Amniotic epithelial cell (primary cell): ENCODE measurements at regions not wholly inside any gene's neighbourhood (a gene's known extent, or its start where the extent isn't known, plus 50 kb on each side); places are given as distances from the start of the nearest gene placed in this dataset.
"Not testable (repeated sequence)": the region's sequence is repeated elsewhere in the genome, so short reads cannot be mapped to it uniquely, and the experiment has no call there.

Experiments
- DNase-seq: peaks from one replicate; pipeline ENCODE4 v3.0.0-alpha.2; 2010; ENCODE audit warnings: low read depth

DNA sequence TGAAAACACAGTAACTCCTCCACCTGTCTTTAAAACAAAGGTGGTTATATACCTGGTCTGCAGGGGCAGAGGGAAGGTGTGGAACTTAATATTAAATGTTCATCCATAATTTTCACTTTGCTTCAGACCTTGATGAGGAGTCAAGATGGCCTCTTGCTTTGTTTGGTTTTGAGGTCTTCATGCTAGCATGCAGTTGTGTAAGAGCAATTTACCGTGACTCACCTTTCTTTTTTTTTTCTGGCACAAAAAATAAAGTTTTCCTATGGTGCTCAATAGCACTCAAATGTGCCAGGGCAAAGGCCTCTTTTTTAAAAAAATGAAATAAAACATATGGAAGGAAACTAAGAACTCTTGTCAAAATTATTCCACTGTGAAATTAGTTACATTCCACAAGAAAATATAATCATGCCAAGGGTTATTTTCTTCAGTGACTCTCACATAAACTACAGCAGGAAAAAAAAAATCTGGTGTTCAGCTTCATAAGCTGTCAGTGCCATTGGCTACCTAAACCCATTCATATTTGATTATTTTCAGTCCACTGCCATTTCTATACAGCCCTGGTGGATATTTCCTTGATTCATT, 128.2 kb downstream of the SLC7A11 start:
- peak; percentile 78 for DNase-seq

- DNase-seq = not testable (repeated sequence)
These were observed 129.3 kb downstream of the SLC7A11 start for GRCh38 chr4:138112890-138113289.

DNA sequence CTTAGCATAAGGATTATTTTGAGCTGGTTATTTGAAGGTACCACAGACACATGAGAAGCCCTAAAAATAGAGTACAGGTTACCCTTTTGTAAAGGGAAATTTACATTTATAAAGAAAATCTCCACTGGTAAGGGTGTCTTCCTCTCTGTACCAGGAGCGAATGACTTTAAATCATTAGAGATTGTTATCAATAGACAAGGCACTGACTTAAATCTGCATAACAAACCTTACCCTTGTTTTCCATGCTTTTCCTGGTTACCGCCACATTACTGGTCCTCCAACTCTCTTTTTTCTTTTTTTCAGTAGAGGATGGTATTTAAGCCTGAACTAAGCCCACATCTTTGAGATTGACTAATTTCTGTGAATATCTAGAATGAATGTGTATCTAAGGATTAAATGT, 129.8 kb downstream of the SLC7A11 start:
- no peak for DNase-seq

DNA sequence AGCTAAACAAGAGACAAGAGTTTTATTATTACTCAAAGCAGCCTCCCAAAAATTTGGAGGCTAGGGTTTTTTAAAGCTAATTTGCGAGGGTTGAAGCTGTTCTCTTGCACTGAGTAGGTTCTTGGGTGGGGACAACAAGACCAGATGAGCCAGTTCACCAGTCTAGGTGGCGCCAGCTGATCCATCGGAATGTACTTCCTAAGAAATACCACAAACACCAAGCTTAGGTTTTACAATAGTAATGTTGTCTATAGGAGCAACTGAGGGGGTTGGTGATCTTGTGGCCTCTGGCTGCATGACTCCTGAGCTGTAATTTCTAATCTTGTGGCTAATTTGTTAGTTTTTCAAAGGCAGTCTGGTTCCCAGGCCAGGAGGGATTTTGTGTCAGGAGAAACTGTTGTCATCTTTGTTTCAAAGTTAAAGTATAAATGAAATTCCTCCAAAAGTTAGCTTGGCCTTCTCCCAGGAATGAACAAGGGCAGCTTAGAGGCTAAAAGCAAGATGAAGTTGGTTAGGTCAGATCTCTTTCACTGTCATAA, 130.6 kb downstream of the SLC7A11 start:
- DNase-seq = peak; percentile 68

GRCh38 chr4:138110815-138111214, 131.3 kb downstream of the SLC7A11 start:
- DNase-seq = no peak

- no peak for DNase-seq
These were observed 135.1 kb downstream of the SLC7A11 start for GRCh38 chr4:138107023-138107422.

DNA sequence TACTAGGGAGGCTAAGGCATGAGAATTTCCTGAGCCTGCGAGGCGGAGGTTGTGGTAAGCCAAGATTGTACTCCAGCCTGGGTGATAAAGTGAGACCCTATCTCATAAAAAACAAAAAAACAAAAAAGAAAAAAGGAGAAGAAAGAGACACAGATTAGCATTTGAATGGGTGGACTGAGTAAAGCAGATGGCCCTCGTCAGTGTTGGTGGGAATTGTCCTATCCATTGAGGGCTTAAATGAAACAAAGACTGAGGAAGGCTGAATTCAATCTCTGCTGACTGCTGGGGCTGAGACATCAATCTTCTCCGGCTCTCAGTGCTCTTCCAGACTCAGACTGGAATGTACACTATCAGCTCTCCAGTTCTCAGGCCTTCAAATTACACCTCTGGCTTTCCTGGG, 136.8 kb downstream of the SLC7A11 start:
- DNase-seq = no peak

DNA sequence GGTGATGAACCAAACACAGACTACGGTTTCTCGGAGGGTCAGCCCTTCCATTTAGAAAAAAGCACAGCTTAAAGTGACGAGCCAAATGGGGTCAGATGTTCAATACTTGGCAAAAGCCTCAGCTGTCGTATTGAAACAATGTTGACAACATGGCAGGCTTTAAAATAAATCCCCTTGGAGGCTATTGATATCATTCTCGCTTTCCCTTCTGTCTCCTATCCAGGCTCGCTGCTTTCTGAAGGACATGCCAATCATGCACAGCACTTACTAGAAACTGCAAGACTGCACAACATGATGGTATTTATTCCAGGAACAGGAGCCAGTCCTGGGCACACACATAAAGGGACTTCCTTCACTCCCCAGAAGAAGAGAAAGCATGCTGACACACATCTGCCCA, 137.9 kb downstream of the SLC7A11 start:
- DNase-seq = no peak

DNA sequence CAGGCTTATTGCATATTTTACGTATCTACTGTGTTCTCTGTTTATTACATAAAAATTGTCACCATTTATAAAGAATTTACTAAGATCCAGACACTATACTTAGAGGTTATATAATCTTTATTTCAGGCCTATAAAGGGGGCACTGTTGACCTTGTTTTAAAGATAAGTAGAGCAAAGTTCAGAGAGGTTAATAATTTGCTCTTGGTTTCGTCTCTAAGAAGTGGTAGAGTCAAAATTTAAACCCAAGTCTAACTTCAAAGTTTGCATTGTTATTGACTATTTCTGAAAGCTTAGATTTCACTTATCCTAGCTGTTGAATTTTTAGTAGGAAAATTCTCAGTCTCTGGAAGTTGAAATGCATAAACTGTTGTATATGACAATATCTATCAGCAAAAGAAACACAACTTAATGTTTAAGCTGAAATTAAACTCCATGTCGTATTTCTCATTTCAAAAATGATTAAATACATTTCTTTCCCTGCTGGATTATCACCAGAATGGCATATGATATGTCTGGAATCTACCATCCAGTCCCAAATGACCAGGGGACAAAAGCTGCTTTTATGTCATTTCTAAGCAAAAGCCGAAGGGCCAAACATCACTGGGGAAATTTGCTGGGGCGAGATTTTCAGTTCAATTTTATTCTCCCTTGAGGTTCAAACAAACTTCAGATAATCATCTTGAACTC, 138.4 kb downstream of the SLC7A11 start:
- DNase-seq = no peak

DNA sequence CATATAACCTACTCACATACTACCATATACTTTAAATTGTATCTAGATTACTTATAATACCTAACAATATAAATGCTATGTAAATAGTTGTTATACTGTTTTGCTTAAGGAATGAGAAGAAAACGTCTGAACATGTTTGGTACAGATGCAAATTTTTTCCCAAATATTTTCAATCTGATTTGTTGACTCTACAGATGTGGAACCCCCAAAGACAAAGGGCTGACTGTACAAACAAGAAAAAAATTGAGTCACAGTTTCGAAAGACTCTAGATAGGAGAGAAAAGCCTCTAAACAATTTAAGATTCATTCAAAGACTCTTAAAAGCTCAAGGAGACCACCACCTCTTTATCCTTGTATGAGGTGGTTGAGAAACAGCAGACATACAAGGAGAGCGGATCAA, 142.8 kb downstream of the SLC7A11 start:
- no peak for DNase-seq

GRCh38 chr4:138097912-138098600, 144.1 kb downstream of the SLC7A11 start:
- DNase-seq = no peak

DNA sequence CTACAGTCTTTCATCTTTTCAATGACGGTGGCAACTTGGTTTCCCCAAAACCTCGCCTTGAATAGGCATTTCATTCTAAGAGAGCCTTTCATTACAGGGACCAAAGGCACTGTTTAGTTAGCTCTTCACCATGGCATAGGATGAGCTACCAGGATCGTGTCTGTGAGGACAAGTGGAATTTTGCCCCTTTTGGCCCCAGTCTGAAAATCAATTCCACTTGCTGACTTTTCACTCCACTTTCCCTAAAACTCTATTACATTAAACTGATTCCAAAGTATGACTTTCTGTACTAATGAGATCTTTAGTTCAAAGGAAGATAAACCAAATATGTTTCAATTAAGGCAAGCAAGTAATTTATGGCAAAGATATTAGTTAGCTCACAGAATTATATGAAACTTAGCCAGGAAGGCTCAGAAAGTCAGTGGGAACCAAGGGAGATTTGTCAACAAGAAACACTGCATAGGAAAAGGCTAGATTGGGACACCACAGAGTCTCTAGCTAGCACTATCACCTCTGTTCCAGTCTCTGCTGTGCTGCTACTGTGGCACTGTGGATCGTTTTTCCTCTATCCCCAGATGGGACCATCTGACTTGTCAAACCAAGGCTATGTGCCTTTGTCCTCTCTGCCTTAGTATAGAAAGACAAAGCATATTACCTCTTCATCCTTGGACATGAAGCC, 145.6 kb downstream of the SLC7A11 start:
- no peak for DNase-seq

- no peak for DNase-seq
These were observed 146.8 kb downstream of the SLC7A11 start for GRCh38 chr4:138095378-138095777.

- DNase-seq = no peak
These were observed 150.1 kb downstream of the SLC7A11 start for GRCh38 chr4:138092060-138092459.

DNA sequence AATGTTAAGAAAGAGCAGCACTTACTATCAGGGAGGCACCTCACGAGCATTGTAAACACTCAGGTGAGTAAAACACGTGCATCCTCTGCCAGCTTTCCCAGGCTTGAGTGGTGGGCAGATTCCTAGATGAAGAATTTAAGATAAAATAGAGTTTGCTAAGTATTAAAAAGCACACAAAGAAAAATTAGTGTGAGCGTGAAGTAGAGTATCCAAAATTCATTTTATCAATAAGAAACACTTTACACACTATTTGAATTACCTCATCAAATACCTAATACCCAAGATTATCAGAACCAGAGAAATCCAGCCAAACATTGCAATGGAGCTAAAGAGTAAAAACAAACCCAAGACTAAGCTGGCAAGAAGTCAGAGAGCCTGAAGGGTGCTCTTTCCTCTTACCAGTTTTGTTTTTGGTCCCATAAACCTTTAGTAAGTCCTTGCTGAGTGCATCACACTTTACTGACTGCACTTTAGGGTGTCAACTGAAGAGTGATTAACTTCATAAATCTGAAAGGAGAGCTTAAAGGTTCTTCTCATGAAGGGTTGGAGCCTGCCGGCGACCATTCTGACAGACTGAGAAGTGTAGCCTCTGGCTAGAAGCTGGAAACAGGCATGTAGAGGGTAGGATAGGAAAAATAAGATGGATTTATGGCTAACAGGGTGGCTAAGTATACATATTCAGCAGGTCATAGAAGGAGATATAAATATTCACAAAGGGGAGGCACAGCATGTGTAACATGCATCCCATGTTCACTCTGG, 151.1 kb downstream of the SLC7A11 start:
- DNase-seq = no peak

GRCh38 chr4:138090150-138090917, 151.8 kb downstream of the SLC7A11 start:
- DNase-seq = peak; percentile 70

DNA sequence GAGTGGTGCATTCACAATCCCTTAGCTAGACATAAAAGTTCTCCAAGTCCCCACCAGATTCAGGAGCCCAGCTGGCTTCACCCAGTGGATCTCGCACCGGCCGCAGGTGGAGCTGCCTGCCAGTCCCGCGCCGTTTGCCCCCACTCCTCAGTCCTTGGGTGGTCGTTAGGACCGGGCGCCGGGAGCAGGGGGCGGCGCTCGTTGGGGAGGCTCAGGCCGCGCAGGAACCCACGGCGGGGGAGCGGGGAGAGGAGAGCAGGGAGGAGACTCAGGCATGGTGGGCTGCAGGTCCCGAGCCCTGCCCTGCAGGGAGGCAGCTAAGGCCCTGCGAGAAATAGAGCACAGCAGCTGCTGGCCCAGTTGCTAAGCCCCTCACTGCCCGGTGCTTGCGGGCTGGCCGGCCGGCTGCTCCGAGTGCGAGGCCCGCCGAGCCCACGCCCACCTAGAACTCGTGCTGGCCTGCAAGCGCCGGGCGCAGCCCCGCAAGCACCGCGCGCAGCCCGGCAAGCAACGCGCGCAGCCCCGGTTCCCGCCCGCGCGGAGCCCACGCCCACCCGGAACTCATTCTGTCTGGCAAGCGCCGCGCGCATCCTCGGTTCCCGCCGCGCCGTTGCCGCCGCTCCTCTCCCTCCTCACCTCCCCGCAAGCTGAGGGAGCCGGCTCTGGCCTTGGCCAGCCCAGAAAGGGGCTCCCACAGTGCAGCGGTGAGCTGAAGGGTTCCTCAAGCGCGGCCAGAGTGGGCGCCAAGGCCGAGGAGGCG, 153.5 kb downstream of the SLC7A11 start:
- DNase-seq = no peak

GRCh38 chr4:138087066-138087719, 155.0 kb downstream of the SLC7A11 start:
- DNase-seq = no peak

DNA sequence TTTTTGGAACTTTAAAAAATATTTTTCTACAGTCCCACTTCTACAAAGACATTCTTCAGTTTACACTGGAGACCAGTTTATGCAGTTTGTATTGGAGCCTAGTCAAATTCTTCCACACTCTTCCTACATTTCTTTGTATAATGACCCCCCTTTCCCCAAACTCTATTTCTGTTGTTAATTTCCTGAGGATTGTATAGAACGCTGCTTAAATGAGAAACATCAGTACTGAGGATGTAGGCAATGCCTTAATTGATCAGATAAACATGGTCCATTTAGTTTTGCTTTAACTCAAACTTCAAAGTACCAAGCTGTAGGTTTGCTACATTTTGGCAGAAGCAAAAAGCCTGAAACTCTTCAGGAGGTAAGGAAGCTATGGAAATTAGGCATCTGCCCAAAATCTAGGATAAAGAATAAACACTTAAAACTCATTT, 155.5 kb downstream of the SLC7A11 start:
- no peak for DNase-seq
